ENCODE measurements at regions not wholly inside any gene's neighbourhood (a gene's known extent, or its start where the extent isn't known, plus 50 kb on each side); places are given as distances from the start of the nearest gene placed in this dataset.

GRCh38 chr14:43031598-43031997 lies 1424.9 kb downstream of the LRFN5 start:
- TF ChIP-seq, protein P1, sequence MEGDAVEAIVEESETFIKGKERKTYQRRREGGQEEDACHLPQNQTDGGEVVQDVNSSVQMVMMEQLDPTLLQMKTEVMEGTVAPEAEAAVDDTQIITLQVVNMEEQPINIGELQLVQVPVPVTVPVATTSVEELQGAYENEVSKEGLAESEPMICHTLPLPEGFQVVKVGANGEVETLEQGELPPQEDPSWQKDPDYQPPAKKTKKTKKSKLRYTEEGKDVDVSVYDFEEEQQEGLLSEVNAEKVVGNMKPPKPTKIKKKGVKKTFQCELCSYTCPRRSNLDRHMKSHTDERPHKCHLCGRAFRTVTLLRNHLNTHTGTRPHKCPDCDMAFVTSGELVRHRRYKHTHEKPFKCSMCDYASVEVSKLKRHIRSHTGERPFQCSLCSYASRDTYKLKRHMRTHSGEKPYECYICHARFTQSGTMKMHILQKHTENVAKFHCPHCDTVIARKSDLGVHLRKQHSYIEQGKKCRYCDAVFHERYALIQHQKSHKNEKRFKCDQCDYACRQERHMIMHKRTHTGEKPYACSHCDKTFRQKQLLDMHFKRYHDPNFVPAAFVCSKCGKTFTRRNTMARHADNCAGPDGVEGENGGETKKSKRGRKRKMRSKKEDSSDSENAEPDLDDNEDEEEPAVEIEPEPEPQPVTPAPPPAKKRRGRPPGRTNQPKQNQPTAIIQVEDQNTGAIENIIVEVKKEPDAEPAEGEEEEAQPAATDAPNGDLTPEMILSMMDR (IDR thresholded peaks at IDR 0.05 in 8 of 11, conservative IDR thresholded peaks at IDR 0.05 in 3 of 11) = no peak
- TF ChIP-seq POLR2A (IDR thresholded peaks at IDR 0.05) = no peak

All from spleen (tissue), 7 donors.